ENCODE measurements at regions not wholly inside any gene's neighbourhood (a gene's known extent, or its start where the extent isn't known, plus 50 kb on each side); places are given as distances from the start of the nearest gene placed in this dataset.
"Not testable (repeated sequence)": the region's sequence is repeated elsewhere in the genome, so short reads cannot be mapped to it uniquely, and the experiment has no call there.

DNA sequence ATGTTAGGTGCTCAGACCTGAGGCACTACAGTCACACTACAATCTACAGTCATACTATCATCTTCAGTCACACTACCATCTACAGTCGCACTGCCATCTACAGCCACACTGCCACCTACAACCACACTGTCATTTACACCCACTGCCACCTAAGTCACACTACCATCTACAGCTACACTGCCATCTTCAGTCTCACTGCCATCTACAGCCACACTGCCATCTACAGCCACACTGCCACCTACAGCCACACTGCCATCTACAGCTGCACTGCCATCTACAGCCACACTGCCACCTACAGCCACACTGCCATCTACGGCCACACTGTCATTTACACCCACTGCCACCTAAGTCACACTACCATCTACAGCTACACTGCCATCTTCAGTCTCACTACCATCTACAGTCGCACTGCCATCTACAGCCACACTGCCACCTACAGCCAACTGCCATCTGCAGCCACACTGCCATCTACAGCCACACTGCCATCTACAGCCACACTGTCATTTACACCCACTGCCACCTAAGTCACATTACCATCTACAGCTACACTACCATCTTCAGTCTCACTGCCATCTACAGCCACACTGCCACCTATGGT is 155.2 kb upstream of the AFDN start:
- DNase-seq (ENCODE audit: low spot score); in situ Hi-C loops (cut with HindIII; ENCODE audit: low sequenced_read_pairs): not testable (repeated sequence)

DNA sequence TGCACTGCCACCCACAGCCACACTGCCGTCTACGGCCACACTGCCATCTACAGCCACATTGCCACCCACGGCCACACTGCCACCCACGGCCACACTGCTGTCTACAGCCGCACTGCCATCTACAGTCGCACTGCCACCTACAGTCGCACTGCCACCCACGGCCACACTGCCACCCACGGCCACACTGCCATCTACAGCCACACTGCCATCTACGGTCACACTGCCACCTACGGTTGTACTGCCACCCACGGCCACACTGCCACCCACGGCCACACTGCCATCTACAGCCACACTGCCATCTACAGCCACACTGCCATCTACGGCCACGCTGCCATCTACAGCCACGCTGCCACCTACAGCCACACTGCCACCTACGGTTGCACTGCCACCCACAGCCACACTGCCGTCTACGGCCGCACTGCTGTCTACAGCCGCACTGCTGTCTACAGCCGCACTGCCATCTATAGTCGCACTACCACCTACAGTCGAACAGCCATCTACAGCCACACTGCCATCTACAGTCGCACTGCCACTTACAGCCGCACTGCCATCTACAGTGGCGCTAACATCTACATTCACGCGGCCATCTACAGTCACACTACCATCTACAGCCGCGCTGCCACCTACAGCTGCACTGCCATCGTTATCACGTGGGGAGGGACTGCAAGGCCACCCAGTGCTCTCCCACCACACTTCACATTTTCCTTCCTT is 154.6 kb upstream of the AFDN start:
- no peak for DNase-seq (ENCODE audit: low spot score)
- in situ Hi-C loops (cut with HindIII; ENCODE audit: low sequenced_read_pairs), result no loop called here

DNA sequence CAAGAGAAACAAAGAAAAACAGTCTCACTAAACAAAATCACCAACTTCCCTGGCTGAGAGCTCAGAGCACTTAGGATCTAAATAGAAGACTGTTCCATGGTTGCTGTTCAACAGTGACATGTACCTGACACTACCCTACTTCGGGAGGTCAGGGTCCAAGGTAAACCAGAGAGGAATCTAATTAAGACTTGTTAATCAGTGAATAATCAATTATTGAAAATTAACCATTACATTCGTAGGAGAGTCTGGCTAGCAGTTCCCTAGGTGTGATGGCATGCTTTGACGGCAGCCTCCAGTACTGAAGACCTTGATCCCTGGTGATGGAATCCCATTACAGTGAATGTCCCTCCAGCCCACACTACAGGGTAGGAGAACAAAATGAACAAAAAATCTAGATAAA is 154.0 kb upstream of the AFDN start:
- in situ Hi-C loops (cut with HindIII; ENCODE audit: low sequenced_read_pairs), result no loop called here
- DNase-seq (ENCODE audit: low spot score), result no peak

GRCh38 chr6:167673946-167674345 is 152.8 kb upstream of the AFDN start:
- in situ Hi-C loops (cut with HindIII; ENCODE audit: low sequenced_read_pairs), result no loop called here
- DNase-seq (ENCODE audit: low spot score), result no peak

DNA sequence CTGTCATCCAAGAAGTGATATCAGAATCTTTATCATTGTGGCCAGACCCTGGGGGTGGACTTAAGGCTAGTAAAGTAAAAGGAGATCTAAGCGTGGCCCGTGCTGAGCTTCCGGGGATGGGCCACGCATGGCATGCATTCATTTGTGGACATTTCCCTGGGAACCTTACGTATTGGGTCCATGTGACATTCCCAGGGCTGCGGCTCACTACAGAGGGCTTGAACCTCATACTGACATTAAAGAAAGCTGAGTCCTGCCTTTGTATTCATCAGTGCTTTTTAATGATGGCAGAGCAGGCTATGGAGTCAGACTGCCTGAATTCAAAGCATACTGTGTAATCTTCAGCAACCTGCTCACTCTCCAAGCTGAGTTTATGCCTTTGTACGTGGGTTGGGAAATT is 152.2 kb upstream of the AFDN start:
- in situ Hi-C loops (cut with HindIII; ENCODE audit: low sequenced_read_pairs), result no loop called here
- DNase-seq (ENCODE audit: low spot score), result no peak

GRCh38 chr6:167676000-167676665 is 150.6 kb upstream of the AFDN start:
- in situ Hi-C loops (cut with HindIII; ENCODE audit: low sequenced_read_pairs), result no loop called here
- DNase-seq (ENCODE audit: low spot score), result no peak

GRCh38 chr6:167676666-167677421 is 149.9 kb upstream of the AFDN start:
- DNase-seq (ENCODE audit: low spot score), result no peak
- in situ Hi-C loops (cut with HindIII; ENCODE audit: low sequenced_read_pairs), result no loop called here

GRCh38 chr6:167677422-167677789 is 149.3 kb upstream of the AFDN start:
- DNase-seq (ENCODE audit: low spot score), result no peak
- in situ Hi-C loops (cut with HindIII; ENCODE audit: low sequenced_read_pairs), result no loop called here

GRCh38 chr6:167678102-167679101 is 148.3 kb upstream of the AFDN start:
- peak; percentile 7 for DNase-seq (ENCODE audit: low spot score)
- in situ Hi-C loops (cut with HindIII; ENCODE audit: low sequenced_read_pairs), result no loop called here

DNA sequence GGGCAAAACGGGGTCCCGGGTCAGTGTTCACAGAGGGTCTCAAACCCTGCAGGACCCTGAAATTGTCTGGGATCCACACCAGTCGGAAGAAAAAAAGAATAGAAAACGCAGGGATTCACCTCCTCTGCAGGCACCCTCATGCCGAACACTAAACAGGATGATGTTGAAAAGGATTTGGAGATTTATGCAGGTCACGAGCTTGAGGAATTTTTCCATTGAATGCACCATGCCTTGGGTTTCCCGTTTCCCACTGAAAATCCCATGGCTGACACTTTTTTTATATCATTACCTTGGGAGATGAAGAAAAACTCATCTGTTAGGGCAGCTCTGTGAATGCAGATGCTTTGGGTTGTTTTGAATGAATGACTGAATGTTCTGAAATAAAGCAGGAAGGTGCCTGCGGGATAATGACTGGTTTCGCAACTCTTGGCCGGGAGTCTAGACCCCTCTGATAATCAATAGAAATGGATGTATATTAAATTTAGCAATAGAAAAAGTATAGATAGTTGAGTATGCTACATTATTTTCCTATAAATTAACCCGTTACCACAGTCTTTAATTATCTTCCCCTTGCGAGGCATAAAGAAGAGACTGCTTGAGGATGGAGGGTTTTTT is 147.5 kb upstream of the AFDN start:
- no peak for DNase-seq (ENCODE audit: low spot score)
- in situ Hi-C loops (cut with HindIII; ENCODE audit: low sequenced_read_pairs), result no loop called here

DNA sequence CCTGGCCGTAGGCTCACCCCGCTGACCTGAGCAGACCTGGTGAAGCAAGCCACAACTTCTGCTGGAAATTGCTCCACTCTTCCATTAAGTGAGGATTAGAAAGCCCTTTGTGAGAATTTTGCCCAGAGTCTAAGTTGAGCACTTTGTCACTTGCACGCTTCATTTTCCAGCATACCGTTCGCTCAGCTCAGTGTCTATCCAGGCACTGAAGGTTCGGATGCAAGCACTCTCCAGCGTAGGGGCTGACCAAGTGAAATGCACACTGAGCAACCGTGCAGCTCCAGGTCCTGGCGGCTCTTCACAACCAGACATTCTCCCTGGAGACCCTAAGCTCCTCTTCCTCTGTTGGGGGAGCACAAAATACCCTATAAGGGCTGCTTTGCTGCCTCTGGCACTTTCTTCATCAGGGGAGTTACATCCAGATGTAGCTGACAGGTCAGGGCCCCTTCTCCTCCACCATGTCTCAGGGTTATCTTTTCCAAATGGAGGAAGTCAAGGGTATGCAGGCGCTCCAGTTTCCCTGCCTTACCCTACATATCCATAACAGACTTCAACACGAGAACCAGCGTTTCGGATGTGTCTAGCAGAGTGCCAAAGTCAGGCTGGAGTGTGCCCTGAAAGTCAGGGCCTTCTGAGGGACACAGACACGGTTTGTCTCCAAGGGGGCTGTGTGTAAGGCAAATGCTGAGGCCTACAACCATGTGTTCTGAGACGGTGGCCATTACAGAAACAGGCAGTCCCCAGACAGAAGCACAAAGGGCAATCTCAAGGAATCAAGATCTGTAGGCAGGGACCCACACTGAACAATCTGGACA is 146.7 kb upstream of the AFDN start:
- in situ Hi-C loops (cut with HindIII; ENCODE audit: low sequenced_read_pairs), result no loop called here
- DNase-seq (ENCODE audit: low spot score), result no peak

DNA sequence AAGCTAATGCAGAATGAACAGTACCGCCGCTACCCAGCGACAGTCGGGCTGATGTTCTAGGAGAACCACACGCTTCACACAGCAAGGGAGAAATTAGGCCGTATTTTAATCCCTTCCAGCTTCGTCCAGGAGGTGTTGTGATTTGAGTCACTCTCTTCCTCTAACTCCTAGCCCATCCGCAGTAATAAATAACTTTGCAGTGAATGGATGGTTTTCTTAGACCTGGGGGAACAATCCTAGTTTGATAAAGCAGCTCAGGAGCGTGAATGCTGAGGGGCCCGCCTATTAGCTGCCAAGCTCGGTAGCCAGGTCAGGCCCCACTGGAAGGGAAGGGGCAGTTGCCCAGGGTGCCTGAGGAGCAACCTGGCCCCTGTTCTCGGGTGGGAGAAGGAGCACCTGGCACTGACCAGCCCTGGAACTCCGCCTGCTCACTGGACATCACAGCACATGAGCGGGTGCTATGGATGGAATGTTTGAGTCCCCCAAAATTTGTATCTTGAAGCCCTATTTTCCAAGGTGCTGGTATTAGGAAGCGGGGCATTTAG is 146.0 kb upstream of the AFDN start:
- in situ Hi-C loops (cut with HindIII; ENCODE audit: low sequenced_read_pairs), result no loop called here
- no peak for DNase-seq (ENCODE audit: low spot score)

GRCh38 chr6:167682125-167682524 is 144.6 kb upstream of the AFDN start:
- in situ Hi-C loops (cut with HindIII; ENCODE audit: low sequenced_read_pairs), result no loop called here
- DNase-seq (ENCODE audit: low spot score), result no peak

DNA sequence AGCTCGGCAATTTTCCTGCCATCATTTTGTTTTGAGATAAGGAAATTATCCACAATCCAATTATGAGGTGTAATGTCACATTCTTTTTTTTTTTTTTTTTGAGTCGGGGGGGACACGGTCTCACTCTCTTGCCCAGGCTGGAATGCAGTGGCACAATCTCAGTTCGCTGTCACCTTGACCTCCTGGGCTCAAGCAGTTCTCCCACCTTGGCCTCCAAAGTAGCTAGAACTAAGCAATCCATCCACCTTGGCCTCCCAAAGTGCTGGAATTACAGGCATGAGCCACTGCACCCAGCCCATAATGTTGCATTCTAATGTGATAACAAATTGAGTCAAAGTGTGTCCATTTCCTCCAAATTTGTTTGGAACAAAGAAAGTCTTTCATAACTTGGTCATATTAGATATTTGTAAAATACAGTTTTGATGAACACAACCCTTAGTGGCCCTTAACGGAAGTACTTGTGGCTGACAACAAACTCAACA is 144.1 kb upstream of the AFDN start:
- in situ Hi-C loops (cut with HindIII; ENCODE audit: low sequenced_read_pairs), result no loop called here
- DNase-seq (ENCODE audit: low spot score), result no peak

DNA sequence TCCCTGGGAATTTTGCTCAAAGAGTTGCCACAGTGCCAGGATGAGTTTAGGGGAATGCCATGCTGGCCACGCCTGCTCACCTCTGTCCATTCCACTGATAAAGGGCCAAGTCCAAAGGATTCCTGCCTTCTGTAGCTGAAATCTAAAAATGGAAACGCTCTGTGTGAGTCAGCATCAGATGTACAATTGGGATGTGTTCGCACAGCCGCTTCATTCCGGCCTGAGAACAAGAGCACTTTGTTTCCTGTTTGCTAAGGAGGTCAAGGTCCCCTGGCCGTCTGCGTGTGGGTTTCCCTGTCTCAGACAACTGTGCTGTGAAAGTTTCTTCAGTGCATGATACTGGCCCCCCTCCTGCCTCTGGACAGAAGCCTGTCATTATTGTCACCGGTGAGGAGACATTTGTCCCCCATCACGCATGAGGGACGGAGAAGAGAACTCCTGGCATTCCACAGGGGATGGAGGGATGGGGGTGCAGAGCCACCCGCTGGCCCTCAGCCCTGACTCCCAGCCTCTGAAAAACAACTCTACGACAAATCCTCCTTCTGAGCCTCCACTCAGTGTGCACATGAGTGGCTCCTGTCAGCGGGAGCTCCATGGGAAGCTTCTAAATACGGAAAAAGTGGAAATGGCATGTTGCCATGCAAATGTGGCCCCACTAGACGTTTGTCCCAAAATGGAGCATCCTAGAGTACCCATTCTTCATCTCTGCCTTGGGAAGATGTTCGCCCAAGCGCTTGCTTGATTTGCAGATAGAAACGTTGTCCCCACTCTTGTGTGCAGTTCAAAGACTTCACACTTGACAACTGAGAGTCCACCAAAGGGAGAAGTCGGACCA is 143.5 kb upstream of the AFDN start:
- in situ Hi-C loops (cut with HindIII; ENCODE audit: low sequenced_read_pairs), result no loop called here
- peak; percentile 36 for DNase-seq (ENCODE audit: low spot score)

- no peak for DNase-seq (ENCODE audit: low spot score)
- in situ Hi-C loops (cut with HindIII; ENCODE audit: low sequenced_read_pairs), result no loop called here
Measured at GRCh38 chr6:167684276-167685104, 142.2 kb upstream of the AFDN start.
